Peyer's patch (tissue), 4 donors: ENCODE measurements at regions not wholly inside any gene's neighbourhood (a gene's known extent, or its start where the extent isn't known, plus 50 kb on each side); places are given as distances from the start of the nearest gene placed in this dataset.

Experiments
- CTCF ChIP-seq, 6 experiments: fragments of 450-650 bp in 4 of 6; fragments of 200-600 bp in 2 of 6; sonication (generic) in 1 of 6; IDR thresholded peaks; one replicate each; pipeline ENCODE4 v1.5.1; 2017 to 2019; ENCODE audit warnings: antibody characterized with exemption in 6 of 6, mild to moderate bottlenecking in 3 of 6, moderate library complexity in 1 of 6
- POLR2A ChIP-seq, 2 donors: fragments of 450-650 bp; IDR thresholded peaks; one replicate each; pipeline ENCODE4 v1.5.1; 2017; ENCODE audit warnings: antibody characterized with exemption in 2 of 2, mild to moderate bottlenecking in 2 of 2, moderate library complexity in 2 of 2

- TF ChIP-seq CTCF (IDR thresholded peaks at IDR 0.05) (no peak), POLR2A (IDR thresholded peaks at IDR 0.05) (no peak)
Measured at GRCh38 chr20:4465855-4466545, 216.9 kb upstream of the ADRA1D start.
